ENCODE measurements at regions not wholly inside any gene's neighbourhood (a gene's known extent, or its start where the extent isn't known, plus 50 kb on each side); places are given as distances from the start of the nearest gene placed in this dataset.
"Not testable (repeated sequence)": the region's sequence is repeated elsewhere in the genome, so short reads cannot be mapped to it uniquely, and the experiment has no call there.

DNA sequence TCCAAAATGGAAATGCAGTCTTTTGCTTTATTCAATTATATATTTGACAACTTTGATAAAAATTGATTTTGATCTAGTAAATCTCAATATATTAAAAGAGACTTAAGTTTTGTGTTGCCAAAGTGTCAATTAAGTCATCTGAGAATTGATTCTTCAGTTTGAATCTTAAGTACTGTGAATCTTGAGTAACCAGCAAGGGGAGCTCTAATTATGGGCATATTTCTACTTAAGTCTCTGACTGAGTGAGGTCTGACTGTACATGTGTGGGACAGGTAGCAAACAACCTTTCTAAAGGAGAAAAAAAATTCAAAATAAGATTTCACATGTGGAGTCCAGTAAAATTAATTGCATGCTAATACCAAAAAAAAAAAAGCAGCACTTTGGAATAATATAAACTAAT lies 503.7 kb upstream of the SLC8A1 start:
- no peak for DNase-seq

- peak; percentile 41 for DNase-seq
Measured at GRCh38 chr2:40957508-40957907, 505.6 kb upstream of the SLC8A1 start.

DNA sequence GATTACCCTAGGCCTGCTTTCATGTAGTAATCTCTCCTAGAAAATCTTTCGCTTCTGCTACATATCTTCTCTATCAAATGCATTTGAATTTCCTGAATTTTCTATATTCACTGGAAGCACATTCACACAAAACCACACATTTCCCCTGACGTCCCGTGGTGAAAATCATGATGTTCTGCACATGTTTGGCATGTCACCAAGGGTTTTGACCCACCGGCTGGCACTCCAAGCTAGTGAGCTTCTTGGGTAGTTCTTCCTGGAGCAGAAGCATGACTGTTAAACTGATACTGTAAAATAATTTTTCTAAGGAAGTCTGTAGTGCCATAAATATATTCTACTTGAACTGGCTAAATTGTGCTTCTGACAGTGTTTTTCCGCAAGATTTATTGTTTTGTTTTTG lies 510.1 kb upstream of the SLC8A1 start:
- no peak for DNase-seq

DNA sequence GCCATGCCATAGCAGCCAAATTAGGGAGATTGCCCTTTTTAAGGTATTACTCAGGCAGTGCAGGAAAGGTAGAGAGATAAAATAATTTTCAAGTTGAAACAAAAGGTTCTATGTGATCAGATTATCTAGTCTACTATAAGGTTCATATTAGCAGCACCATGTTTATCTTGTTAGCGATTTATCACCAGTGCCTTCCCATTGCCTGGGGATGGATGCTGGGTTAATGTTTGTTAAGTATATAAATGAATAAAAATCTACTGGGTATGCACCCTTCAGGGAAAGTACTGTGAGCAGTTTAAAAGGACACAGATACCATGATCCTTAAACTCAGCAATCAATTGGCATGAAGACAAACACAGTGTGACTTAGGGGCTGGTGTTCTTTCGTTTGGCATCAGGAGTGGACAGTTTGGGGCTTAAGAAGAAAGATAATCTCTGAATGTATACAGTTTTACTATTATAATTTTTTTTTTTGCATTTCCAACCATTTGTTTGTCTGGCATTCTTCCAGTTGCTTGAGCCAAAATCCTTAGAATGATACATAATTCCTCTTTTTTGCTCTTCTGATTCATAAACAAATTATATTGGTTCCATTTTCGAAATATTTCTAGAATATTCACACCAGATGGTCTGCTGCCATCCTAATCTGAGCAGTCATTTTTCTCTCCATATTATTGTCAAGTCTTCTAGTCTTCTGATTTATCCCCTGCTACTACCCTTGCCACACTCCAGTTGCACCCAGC lies 512.8 kb upstream of the SLC8A1 start:
- DNase-seq, result no peak

DNA sequence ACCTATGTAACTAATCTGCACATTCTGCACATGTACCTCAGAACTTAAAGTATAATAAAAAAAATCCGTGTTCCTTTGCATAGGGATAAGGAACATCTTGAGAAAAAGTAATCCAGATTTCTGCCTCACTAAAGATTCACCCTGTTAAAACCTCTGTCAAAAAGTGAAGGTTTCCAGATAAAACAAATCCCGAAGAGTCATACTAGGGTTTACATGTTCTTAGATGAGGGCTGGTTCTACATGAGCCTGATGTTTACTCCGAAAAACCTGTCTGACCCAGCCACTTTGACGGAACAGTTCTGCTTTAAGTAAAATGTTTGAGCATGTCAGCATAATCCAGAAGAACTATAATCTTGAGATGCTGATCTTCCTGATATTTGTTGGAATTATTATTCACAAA lies 515.6 kb upstream of the SLC8A1 start:
- DNase-seq, result no peak

- no peak for DNase-seq
Measured at GRCh38 chr2:40975151-40975550, 523.3 kb upstream of the SLC8A1 start.

- no peak for DNase-seq
Measured at GRCh38 chr2:40997362-40997761, 545.5 kb upstream of the SLC8A1 start.

DNA sequence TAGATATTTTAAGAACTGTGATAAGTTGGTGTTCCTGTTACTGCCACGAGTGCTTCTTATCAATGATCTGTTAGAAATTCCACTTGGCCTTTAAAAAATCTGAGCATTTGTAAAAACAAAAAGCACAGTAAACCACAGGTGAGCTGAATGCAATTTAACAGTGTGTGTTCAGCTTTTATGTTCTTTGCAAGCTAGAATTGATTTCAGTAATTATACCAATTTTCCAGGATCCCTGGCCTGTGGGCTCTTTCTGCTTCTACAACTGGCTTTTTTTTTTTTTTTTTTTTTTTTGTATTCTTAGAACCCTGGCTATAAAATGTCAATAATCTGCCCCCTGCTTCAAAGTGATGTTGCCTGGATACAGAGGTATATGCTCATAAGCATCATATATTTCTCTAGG lies 548.5 kb upstream of the SLC8A1 start:
- DNase-seq, result no peak

- DNase-seq, result no peak
Measured at GRCh38 chr2:41000906-41001305, 549.0 kb upstream of the SLC8A1 start.

GRCh38 chr2:41004700-41005099 lies 552.8 kb upstream of the SLC8A1 start:
- DNase-seq, result no peak

DNA sequence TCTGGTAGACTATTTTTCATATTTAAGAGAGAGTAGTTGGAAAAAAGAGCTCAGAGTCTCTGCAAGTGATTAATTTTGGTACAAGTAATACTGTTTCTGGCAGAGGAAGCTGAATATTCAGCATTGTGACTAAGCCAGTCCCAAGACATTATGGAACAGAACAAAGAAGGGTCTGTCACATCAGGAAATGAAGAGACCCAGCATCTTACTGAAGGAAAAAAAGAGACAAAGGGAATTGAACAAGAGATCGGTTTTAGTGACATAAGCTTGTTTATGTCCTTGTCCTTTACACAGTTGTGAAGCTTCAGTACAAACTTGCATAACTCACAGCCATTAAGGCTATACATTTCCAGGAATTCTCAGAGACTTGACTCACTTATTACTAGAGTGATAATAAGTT lies 568.5 kb upstream of the SLC8A1 start:
- DNase-seq, result no peak

GRCh38 chr2:41024816-41025215 lies 572.9 kb upstream of the SLC8A1 start:
- DNase-seq, result no peak

GRCh38 chr2:41026613-41027012 lies 574.7 kb upstream of the SLC8A1 start:
- no peak for DNase-seq

DNA sequence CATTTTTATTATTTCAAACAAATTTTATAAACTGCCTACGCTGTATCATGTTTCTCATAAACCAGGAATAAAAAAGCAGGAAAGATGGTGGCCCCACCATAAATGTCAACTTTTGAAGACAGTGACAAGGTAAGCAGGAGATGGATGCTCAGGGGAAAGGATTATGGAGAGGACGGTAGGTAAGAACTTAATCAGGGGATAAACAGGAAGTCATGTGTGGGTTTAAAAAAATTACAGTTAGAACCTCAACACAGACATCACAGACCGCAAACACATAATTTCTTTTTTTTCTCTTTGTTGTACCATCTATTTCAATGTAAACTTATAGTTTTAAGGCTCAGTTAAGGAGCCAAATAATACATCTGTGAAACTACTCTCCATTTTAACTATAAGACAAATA lies 575.2 kb upstream of the SLC8A1 start:
- DNase-seq, result no peak

DNA sequence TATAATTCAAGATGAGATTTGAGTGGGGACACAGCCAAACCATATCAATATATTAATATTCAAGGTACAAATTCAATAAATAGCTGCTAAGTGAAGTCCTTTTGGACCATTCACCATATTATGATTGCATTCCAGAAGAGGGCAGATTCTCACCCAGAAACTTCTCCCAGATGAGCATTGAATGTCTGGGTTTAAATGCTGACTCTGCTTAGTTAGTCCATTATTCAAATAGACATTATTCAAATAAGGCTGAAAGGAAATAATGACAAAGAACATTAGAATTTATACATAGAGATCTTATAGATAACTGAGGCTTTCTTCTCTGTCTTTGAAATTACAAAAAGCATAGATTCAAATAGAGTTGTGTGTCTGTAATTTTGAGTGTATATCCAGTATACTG lies 579.4 kb upstream of the SLC8A1 start:
- DNase-seq, result no peak

DNA sequence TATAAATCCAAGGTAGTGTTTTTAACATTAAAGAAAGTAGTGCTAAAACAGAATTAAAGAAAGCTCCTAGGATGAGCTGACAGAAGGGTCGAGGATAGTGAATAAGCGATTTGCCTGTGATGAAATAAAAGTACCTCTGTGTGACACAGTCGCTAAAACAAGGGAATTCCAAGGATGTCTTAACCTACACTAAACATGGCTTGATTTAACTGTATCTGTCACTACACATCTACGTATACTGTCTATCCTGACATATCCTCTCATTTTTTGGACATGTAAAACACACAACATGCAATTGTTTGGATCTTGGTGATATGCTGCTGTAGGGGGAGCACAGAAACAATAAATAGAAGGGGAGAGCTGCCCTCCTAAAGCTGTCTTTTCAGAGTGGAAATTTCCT lies 580.8 kb upstream of the SLC8A1 start:
- DNase-seq, result no peak

DNA sequence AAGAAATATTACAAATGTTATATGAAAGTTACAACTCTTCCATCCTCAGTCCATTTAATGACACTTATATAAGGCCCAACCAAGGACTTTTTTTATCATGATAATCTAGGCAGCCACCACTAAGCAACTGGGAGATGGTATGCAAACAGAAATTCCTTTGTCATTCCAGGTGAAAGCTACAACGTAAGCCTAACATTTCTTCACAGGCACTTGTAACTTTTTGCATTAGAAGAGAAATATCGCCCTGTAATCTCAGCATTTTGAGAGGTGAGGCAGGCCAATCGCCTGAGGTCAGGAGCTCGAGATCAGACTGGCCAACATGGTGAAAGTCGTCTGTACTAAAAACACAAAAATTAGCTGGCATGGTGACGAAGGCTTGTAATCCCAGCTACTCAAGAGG lies 581.2 kb upstream of the SLC8A1 start:
- no peak for DNase-seq

GRCh38 chr2:41038408-41038807 lies 586.5 kb upstream of the SLC8A1 start:
- peak; percentile 63 for DNase-seq

DNA sequence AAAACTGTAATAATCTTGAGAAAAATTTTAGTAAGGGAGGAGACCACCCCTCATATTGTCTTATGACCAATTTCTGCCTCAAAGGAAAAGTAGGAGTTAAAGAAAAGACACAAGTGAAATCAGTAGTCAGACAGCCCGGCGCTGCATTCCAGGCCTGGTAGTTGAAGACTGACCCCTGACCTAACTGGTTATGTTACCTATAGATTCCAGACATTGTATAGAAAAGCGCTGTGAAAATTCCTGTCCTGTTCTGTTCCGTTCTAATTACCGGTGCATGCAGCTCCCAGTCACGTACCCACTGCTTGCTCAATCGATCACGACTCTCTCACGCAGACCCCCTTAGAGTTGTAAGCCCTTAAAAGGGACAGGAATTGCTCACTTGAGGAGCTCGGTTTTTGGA lies 587.9 kb upstream of the SLC8A1 start:
- not testable (repeated sequence) for DNase-seq

DNA sequence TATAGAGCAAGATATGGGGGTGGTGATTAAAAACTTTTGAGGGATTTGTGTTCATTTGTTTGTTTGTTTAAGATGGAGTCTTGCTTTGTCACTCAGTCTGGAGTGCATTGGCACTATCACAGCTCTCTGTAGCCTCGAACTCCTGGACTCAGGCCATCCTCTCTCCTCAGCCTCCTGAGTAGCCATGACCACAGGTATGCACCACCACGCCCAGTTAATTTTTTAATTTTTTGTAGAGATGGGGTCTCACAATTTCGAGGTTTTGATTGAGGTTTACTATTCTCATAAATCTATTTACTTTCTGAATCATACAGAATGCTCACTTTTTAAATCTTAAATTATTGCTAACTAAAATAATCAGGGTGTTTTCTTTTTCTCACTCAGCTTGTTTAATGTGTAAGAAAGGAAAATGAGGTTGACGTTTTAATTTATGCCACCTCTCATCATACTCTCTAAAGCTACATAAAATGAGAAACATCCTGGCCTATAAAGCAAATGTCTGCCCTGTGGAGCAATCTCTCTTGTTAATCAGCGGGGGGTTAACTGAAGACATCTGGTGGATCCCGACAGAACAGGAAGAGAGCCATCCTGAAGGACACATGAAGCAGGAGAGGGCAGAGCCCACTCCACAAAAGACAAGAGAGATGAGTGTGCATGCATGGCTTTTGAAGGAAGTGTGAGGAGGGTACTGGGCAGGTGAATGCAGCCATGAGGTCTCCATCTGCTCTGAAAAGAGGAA lies 589.1 kb upstream of the SLC8A1 start:
- no peak for DNase-seq

- peak; percentile 73 for DNase-seq
Measured at GRCh38 chr2:41042343-41042742, 590.5 kb upstream of the SLC8A1 start.

DNA sequence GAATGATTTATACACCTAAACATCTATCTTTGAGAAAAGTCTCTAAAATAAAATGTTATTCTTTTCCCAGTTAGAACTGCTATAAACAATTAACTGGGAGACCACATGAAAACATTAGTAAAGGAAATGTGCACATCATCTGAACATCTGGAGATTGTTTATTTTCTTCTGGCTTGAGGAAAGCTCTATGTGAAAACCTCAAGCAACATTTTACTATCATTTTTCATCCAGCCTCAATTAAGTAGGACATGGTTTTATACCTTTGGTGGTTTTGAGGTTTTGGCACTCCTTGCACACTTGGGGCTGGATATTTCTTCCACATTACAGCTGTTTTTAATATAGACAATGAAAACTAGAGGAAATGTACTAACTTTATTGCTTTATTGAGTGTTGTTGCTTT lies 609.5 kb upstream of the SLC8A1 start:
- peak; percentile 76 for DNase-seq

DNA sequence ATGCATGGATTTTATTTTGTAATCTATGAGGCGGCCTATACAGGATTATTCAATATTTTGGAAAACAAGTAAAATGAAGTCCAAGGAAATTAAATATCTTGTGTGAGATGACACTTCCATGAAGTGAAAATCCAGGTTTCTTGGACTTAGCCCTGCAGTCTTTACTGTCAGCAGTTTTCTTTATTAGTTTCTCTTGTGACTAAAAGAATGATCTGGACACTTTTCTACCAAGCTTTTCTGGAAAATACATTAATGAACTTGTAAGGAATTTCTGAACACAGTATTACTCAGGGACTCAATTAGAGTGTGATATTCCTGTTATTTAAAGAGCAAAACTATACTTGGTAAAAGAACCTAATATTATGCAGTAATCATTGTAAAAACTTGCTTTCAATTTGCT lies 610.4 kb upstream of the SLC8A1 start:
- no peak for DNase-seq

GRCh38 chr2:41066168-41066567 lies 614.3 kb upstream of the SLC8A1 start:
- no peak for DNase-seq

DNA sequence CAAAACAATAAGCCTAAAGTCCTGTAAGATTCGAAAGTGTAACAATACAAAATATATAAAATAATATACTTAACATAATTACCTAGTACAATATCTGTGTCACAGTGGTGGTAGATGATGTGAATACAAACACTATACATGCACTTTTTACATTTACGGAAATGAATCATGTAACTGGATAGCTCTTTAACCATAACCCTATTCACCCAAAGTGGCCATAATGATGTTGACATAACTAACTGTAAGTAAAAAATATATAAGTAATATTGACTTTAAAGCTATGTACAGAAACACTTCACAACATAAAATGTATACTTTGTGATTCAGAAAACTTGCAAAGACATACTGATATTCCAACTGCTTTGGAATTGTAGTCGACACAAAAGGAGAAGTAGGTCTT lies 616.9 kb upstream of the SLC8A1 start:
- no peak for DNase-seq

Measured in HCEC 1CT (cell line).